Activated naive CD4-positive, alpha-beta T cell treated with anti-CD3 and anti-CD28 coated beads for 36 hours (primary cell): ENCODE measurements at regions not wholly inside any gene's neighbourhood (a gene's known extent, or its start where the extent isn't known, plus 50 kb on each side); places are given as distances from the start of the nearest gene placed in this dataset.

Experiments used
- CTCF ChIA-PET: fragments of 350-600 bp; sonication (Branson Sonifier 250); formaldehyde crosslinking; loops from one replicate; lab custom pipeline; 2021; ENCODE audit warnings: antibody characterized with exemption; lab: Charles Lee
- DNase-seq: peaks from one replicate; pipeline ENCODE4 v3.0.0-alpha.2; 2020
- H3K27ac Mint-ChIP-seq: one replicate; pipeline ENCODE4 v1.8.0; 2021; ENCODE audit warnings: mild to moderate bottlenecking, mixed read lengths
- H3K27me3 Mint-ChIP-seq: one replicate; pipeline ENCODE4 v1.8.0; 2021; ENCODE audit warnings: low read depth, mixed read lengths
- H3K36me3 Mint-ChIP-seq: one replicate; pipeline ENCODE4 v1.8.0; 2021; ENCODE audit warnings: low read depth, mixed read lengths
- H3K4me1 Mint-ChIP-seq: one replicate; pipeline ENCODE4 v1.8.0; 2021; ENCODE audit warnings: low read depth, mixed read lengths
- H3K4me3 Mint-ChIP-seq: one replicate; pipeline ENCODE4 v1.8.0; 2021; ENCODE audit warnings: mild to moderate bottlenecking, moderate library complexity, mixed read lengths
- H3K9me3 Mint-ChIP-seq: one replicate; pipeline ENCODE4 v1.8.0; 2021; ENCODE audit warnings: mixed read lengths
- intact Hi-C: fragments of 100-400 bp; cut with micrococcal nuclease; formaldehyde crosslinking; loops from one replicate; pipeline ENCODE4 v1.15.1; 2023

DNA sequence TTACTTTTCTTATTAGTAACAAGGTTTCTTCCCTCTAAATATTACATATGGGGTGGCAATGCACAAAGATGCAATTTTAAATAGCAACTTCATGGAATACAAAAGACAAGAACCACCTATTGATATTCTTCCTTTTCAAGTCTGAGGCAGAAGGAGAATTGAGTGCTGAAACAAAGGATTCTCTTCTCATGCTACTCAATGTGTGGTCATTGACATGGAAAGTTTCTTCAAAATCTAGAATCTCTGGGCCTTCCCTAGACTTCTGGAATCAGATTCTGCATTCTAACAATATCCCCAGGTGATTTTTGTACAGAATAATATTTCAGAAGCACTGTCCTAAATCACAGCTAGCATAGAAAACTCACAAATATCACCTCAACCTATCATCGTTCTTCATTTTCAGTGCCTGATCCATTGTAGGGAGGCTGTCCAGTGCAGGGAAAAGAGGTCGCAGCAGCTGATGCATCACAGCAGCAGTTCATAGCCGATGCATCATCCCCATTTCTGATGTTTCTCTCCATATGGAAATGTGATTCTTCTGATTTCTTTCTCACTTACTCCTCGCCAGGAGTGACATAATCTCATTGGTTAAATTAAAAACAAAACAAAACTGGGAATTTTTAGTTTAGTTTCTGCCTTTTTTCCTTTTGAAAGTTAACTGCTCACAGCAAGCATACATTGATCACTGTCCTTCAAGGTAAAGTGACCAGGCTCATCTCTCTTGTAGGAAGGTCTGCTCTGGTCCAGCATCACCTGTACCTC lies 139.5 kb upstream of the FAM83B start:
- CTCF ChIA-PET = interaction anchor here (1.0 kb wide), 1 partner anchor 11 kb away, joined by 3 read pairs; no protein-coding TSS in a partner anchor

DNA sequence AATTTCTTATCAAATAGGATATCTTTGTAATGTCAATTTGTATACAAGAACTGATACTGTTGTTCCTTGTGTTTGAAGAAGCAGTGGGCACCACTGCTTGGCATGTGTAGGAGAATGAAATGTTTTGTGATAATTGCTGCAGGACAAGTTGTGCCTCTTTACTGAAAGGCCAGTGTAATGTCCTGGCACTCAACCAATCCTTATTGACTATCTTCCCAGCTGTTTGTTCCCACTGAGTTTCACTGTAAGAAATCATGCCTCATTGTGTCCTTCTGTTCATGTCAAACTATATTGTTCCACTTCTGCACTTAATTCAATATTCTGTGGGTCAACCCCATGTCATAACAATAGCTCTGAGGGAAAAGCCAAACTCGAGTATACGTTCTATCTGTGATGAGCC lies 136.1 kb upstream of the FAM83B start:
- Mint-ChIP-seq H3K9me3 (no peaks in the 10 kb centered on the region), H3K27me3 (no peaks in the 10 kb centered on the region), H3K27ac (no peak overlapping the region), H3K36me3 (no peaks in the 10 kb centered on the region), H3K4me3 (no peak overlapping the region), H3K4me1 (no peaks in the 10 kb centered on the region)
- CTCF ChIA-PET = no interaction called here
- intact Hi-C loops = no loop called here
- no peak for DNase-seq

More for the DNA sequence above, 139.5 kb upstream of the FAM83B start:
- Mint-ChIP-seq H3K4me1 (no peaks in the 10 kb centered on the region), H3K27me3 (no peaks in the 10 kb centered on the region), H3K27ac (no peak overlapping the region), H3K36me3 (no peaks in the 10 kb centered on the region), H3K9me3 (peaks cover 2% of the 10 kb centered on the region), H3K4me3 (no peak overlapping the region)
- intact Hi-C loops = no loop called here
- no peak for DNase-seq

DNA sequence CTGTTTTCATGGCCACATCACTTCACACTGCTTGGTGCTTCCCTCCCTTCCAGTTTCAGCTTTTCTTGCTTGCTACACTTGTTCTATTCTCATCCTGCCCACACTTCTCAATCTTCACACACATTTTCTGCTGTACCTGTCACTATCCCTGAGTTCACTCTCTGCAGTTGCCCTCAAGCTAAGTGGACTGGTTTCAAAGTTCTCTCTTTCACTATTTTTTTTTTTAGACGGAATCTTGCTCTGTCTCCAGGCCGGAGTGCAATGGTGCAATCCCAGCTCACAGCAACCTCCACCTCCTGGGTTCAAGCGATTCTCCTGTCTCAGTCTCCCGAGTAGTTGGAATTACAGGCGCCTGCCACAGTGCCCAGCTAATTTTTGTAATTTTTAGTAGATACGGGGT lies 130.6 kb upstream of the FAM83B start:
- H3K27me3 Mint-ChIP-seq = no peaks in the 10 kb centered on the region
- no peak for DNase-seq
- H3K9me3 Mint-ChIP-seq = no peaks in the 10 kb centered on the region
- CTCF ChIA-PET = interaction anchor here (1.0 kb wide), 1 partner anchor 30 kb away, joined by 3 read pairs; no protein-coding TSS in a partner anchor
- intact Hi-C loops = no loop called here
- H3K4me3 Mint-ChIP-seq = no peak overlapping the region
- H3K4me1 Mint-ChIP-seq = no peaks in the 10 kb centered on the region
- no peaks in the 10 kb centered on the region for H3K36me3 Mint-ChIP-seq
- H3K27ac Mint-ChIP-seq = no peak overlapping the region

DNA sequence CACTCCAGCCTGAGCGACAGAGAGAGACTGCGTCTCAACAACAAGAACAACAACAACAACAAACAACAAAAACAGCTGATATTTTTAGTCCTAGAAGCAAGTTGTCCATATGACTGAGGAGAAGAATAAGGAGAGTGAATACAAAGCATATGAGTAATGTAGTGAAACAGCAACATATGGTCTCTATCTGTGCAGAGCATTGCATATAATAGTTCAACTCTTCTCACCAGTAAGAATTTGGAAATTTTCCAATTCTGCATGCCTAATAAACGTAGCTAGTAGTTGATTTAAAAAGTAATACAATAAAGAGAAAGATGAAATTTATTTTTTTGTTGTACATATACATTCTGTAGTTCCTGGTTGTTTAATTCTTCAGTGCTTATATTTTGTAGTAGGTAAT lies 129.7 kb upstream of the FAM83B start:
- H3K9me3 Mint-ChIP-seq = no peaks in the 10 kb centered on the region
- H3K36me3 Mint-ChIP-seq = no peaks in the 10 kb centered on the region
- CTCF ChIA-PET = no interaction called here
- no peaks in the 10 kb centered on the region for H3K4me1 Mint-ChIP-seq
- H3K4me3 Mint-ChIP-seq = no peak overlapping the region
- H3K27ac Mint-ChIP-seq = no peak overlapping the region
- intact Hi-C loops = no loop called here
- DNase-seq = no peak
- H3K27me3 Mint-ChIP-seq = no peaks in the 10 kb centered on the region

DNA sequence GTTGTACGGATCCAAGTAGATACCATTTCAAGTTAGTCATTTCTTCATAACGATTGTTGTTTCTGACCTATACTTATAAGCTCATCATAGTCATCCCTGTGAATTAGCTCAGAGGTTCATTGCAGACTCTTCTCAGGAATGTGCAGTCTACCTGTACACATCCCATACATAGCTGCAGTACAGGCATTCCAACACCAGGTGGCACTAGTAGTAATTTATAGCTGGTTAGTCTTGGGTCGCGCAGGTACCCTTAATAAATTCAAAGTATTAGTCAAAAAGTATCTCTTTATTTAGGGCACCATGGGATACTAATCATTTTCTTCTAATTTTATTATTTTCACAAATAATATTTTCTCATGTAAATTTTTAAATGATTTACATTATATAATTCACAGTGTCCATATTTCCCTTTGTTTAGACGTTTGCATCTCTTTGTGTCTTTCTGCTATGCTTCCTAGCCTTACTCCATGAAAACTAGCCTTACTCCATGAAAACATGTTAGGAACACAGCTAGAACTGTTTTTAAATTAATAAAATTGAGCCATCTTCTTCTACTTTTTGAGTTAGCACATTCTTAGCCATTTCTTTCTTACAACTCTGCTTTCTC lies 128.6 kb upstream of the FAM83B start:
- H3K9me3 Mint-ChIP-seq = no peaks in the 10 kb centered on the region
- no peaks in the 10 kb centered on the region for H3K4me1 Mint-ChIP-seq
- no peak overlapping the region for H3K4me3 Mint-ChIP-seq
- no peaks in the 10 kb centered on the region for H3K27me3 Mint-ChIP-seq
- CTCF ChIA-PET = interaction anchor here (0.6 to 2.0 kb wide), 10 partner anchors 10 to 348 kb away, joined by 3 to 5 read pairs (median 4); no protein-coding TSS in a partner anchor
- H3K27ac Mint-ChIP-seq = no peak overlapping the region
- peak; percentile 75 for DNase-seq
- intact Hi-C loops = loop anchor here (1.0 to 2.0 kb wide), 3 partner anchors 275 to 523 kb away; no protein-coding TSS in a partner anchor
- H3K36me3 Mint-ChIP-seq = no peaks in the 10 kb centered on the region

DNA sequence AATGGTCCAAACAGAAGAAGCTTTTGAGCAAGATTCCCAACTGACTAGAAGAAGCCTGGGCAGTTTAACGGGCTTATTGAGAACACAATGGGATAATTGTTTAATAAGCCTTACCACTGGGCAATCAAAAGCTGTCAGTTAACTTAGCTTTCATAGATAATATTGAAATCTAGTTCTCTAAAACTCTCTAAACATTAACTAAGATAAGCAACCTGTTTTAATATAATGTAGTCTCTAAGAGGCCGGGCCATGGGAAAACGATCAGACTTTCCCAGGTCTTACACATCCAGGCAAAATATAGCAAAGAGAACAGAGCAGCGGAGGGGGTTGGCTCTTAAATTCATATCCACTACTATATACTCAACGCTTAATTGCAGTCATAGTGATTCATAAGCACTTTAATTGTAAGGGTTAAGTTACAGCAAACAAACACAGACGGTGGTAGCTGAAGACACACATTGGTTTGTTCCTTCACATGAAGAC lies 128.0 kb upstream of the FAM83B start:
- intact Hi-C loops = loop anchor here (1.0 to 2.0 kb wide), 3 partner anchors 274 to 523 kb away; no protein-coding TSS in a partner anchor
- Mint-ChIP-seq H3K27ac (no peak overlapping the region), H3K27me3 (no peaks in the 10 kb centered on the region), H3K4me3 (no peak overlapping the region), H3K9me3 (no peaks in the 10 kb centered on the region), H3K4me1 (no peaks in the 10 kb centered on the region), H3K36me3 (no peaks in the 10 kb centered on the region)
- CTCF ChIA-PET = interaction anchor here (0.6 to 2.0 kb wide), 6 partner anchors 11 to 347 kb away, joined by 3 to 5 read pairs (median 4); no protein-coding TSS in a partner anchor
- no peak for DNase-seq

DNA sequence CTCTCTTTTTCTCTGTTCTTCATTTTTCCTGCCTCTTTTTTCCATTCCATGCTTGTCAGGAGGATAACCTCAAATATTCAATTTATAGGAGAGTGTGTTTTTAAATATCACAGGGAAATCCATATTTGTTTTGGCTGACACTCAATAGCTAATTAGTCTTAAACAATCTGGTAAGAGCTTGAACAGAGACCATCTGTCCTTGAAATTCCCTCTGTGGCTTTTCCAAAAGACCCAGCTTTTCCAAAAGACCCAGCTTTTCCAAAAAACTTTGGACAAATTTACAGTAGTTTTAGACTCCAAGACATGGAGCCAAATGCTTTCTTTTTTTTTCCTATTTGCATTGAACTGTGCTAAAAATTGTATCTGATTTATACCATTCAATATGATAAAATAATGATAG lies 127.4 kb upstream of the FAM83B start:
- intact Hi-C loops = loop anchor here (2.0 kb wide), 2 partner anchors 274 to 350 kb away; no protein-coding TSS in a partner anchor
- H3K27ac Mint-ChIP-seq = no peak overlapping the region
- CTCF ChIA-PET = interaction anchor here (1.5 to 2.0 kb wide), 2 partner anchors 18 to 179 kb away, joined by 4 read pairs; no protein-coding TSS in a partner anchor

DNA sequence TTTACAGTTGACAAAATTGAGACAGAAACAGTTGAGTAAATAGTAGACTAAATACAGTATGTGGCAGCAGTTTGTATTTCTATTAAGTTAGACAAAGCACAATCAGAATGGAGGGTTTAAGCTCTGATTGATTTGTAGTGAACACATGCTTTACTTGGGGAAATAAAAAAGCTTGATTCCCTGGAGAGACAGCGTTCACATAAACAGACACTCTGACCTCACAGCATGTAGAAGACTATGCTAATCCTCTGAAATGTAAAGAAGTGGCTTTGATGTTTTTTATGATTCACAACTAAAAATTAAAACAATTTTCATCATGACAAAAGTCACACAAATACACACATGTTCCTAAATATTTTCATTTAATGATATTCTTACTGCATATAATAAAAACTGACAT lies 126.9 kb upstream of the FAM83B start:
- DNase-seq = no peak
- Mint-ChIP-seq H3K4me1 (no peaks in the 10 kb centered on the region), H3K4me3 (no peak overlapping the region), H3K36me3 (no peaks in the 10 kb centered on the region), H3K27ac (no peak overlapping the region), H3K27me3 (no peaks in the 10 kb centered on the region), H3K9me3 (no peaks in the 10 kb centered on the region)
- CTCF ChIA-PET = interaction anchor here (1.5 kb wide), 1 partner anchor 18 kb away, joined by 4 read pairs; no protein-coding TSS in a partner anchor
- intact Hi-C loops = loop anchor here (2.0 kb wide), 2 partner anchors 273 to 349 kb away; no protein-coding TSS in a partner anchor

More for the DNA sequence above, 127.4 kb upstream of the FAM83B start:
- no peak overlapping the region for H3K4me3 Mint-ChIP-seq
- no peaks in the 10 kb centered on the region for H3K9me3 Mint-ChIP-seq
- no peak for DNase-seq
- H3K27me3 Mint-ChIP-seq = no peaks in the 10 kb centered on the region
- H3K36me3 Mint-ChIP-seq = no peaks in the 10 kb centered on the region
- no peaks in the 10 kb centered on the region for H3K4me1 Mint-ChIP-seq

DNA sequence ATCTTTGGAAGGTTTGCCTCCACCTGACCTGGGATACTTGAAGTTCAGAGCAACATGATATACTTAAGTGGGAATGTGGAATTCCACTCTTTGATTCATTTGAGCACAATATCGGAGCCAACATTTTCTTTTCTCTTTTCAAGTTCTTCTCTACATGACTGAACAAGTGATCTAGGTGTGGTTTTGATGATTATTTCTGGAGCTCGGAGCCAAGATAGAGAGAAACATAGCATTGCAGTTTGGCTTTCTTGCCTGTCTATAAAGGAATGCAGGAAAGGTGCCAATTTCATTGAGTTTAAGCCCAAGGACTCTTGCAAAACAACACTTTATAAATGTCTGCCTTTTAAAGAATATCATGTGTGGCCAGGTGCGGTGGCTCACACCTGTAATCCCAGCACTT lies 124.2 kb upstream of the FAM83B start:
- CTCF ChIA-PET = no interaction called here
- Mint-ChIP-seq H3K36me3 (no peaks in the 10 kb centered on the region), H3K4me1 (no peaks in the 10 kb centered on the region), H3K4me3 (no peak overlapping the region), H3K27ac (no peak overlapping the region), H3K27me3 (no peaks in the 10 kb centered on the region), H3K9me3 (no peaks in the 10 kb centered on the region)
- DNase-seq = no peak
- intact Hi-C loops = no loop called here

DNA sequence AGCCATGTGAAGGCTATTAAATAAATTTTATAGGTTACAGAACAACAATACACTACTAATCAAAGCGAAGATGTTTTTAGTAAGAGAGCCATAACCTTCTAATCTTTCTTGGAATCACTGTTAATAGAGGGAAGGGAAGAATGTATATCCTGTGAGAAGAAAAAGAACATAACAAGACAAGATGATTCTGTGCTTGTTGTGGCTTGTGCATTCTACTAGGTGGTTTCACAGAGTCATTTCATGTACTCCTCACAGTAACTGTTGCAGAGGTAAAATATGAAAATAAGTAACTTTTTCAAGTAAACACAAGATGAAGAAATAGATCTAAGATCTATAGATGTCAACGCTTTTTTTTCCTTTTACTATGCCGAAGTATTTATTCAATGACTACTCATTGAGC lies 116.9 kb upstream of the FAM83B start:
- Mint-ChIP-seq H3K4me1 (no peaks in the 10 kb centered on the region), H3K4me3 (no peak overlapping the region), H3K27me3 (no peaks in the 10 kb centered on the region), H3K36me3 (no peaks in the 10 kb centered on the region), H3K27ac (no peak overlapping the region), H3K9me3 (peaks cover 9% of the 10 kb centered on the region)
- intact Hi-C loops = no loop called here
- CTCF ChIA-PET = no interaction called here
- DNase-seq = no peak

DNA sequence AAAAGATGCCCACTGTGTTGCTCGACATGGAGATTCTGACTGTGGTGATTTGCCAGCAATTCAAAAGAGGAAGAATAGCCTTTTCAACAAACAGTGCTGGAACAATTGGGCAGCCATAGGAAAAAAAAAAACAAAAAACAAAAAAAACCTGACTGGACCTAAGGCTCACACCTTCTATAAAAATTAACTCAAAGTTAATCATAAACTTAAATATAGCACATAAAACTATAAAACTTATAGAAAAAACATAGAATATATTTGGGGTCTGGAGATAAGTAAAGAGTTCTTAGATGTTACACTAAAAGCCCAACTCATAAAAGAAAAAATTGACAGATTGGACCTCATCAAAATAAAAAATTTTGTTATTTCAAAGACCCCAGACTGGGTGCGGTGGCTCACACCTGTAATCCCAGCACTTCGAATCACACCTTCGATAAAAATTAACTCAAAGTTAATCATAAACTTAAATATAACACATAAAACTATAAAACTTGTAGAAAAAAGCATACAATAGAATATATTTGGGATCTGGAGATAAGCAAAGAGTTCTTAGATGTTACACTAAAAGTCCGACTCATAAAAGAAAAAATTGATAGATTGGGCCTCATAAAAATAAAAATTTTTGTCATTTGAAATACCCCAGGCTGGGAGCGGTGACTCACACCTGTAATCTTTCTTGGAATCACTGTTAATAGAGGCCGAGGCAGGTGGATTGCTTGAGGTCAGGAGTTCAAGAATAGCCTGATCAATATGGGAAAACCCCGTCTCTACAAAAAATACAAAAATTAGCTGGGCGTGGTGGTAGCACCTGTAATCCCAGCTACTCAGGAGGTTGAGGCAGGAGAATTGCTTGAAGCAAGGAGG lies 115.6 kb upstream of the FAM83B start:
- Mint-ChIP-seq H3K4me1 (no peaks in the 10 kb centered on the region), H3K27me3 (no peaks in the 10 kb centered on the region), H3K27ac (no peak overlapping the region), H3K36me3 (no peaks in the 10 kb centered on the region), H3K4me3 (no peak overlapping the region), H3K9me3 (peaks cover 15% of the 10 kb centered on the region)
- intact Hi-C loops = no loop called here
- DNase-seq = no peak
- CTCF ChIA-PET = no interaction called here

DNA sequence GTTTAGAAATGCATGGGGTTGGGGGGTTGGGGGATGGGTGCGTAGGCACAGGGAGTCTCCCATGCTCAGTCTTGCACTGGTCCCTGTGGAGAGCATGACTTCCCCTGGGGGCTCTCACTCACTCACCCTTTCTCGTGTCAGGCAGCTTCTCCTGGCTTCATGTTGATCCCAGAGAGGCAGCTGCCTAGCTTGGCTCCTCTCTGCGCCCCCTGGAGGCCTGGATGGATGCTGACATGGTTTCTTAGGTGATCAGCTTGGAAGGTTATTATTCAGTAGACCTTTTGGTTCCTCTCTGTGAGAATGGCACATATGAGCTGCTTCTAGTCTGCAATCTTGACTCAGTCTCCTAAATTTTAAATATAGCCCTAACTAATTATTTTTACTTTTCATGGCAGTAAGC lies 109.3 kb upstream of the FAM83B start:
- peaks cover 16% of the 10 kb centered on the region for H3K9me3 Mint-ChIP-seq
- H3K4me3 Mint-ChIP-seq = no peak overlapping the region
- H3K27me3 Mint-ChIP-seq = no peaks in the 10 kb centered on the region
- intact Hi-C loops = no loop called here
- CTCF ChIA-PET = interaction anchor here (1.3 kb wide), 1 partner anchor 18 kb away, joined by 4 read pairs; no protein-coding TSS in a partner anchor
- no peak for DNase-seq
- H3K4me1 Mint-ChIP-seq = no peaks in the 10 kb centered on the region
- no peaks in the 10 kb centered on the region for H3K36me3 Mint-ChIP-seq
- H3K27ac Mint-ChIP-seq = no peak overlapping the region
